ENCODE measurements at regions not wholly inside any gene's neighbourhood (a gene's known extent, or its start where the extent isn't known, plus 50 kb on each side); places are given as distances from the start of the nearest gene placed in this dataset.

GRCh38 chr7:156275292-156275691 is 365.3 kb upstream of the RNF32 start:
- no peaks in the 10 kb centered on the region for H3K9me2 ChIP-seq (replicated peaks; ENCODE audit: control insufficient read depth, low read length)
- no peaks in the 10 kb centered on the region for H3K4me1 ChIP-seq (ENCODE audit: control insufficient read depth, low read length)
- H3K36me3 ChIP-seq (ENCODE audit: control insufficient read depth, low read length), result no peaks in the 10 kb centered on the region
- H3K79me2 ChIP-seq (ENCODE audit: control insufficient read depth, low read length), result no peaks in the 10 kb centered on the region
- H4K20me1 ChIP-seq (ENCODE audit: control insufficient read depth, insufficient read depth, low read depth, low read length), result no peaks in the 10 kb centered on the region
- H3K4me2 ChIP-seq (ENCODE audit: low read length), result no peak overlapping the region
- H3K9me3 ChIP-seq (ENCODE audit: control insufficient read depth, insufficient read depth, low read length), result no peaks in the 10 kb centered on the region; the same call in 1 of the 2 replicates
- no peaks in the 10 kb centered on the region for H3K27me3 ChIP-seq (ENCODE audit: control insufficient read depth, low read length)
- no peak for TF ChIP-seq EZH2phosphoT487 (IDR thresholded peaks at IDR 0.05; ENCODE audit: borderline replicate concordance, low read length)
- H3K4me3 ChIP-seq (ENCODE audit: low read length), result no peak overlapping the region
- H3K27ac ChIP-seq (ENCODE audit: low read depth, low read length), result no peak overlapping the region
- no peaks in the 10 kb centered on the region for H3F3A ChIP-seq (ENCODE audit: control insufficient read depth, insufficient read depth)

- Histone ChIP-seq H3K4me3 (ENCODE audit: low read length) (no peak overlapping the region), H3K4me1 (ENCODE audit: control insufficient read depth, low read length) (no peaks in the 10 kb centered on the region), H3K27ac (ENCODE audit: low read depth, low read length) (no peak overlapping the region), H3K36me3 (ENCODE audit: control insufficient read depth, low read length) (no peaks in the 10 kb centered on the region), H3K9me3 (ENCODE audit: control insufficient read depth, insufficient read depth, low read length) (no peaks in the 10 kb centered on the region; the same call in 1 of the 2 replicates), H3F3A (ENCODE audit: control insufficient read depth, insufficient read depth) (no peaks in the 10 kb centered on the region), H3K79me2 (ENCODE audit: control insufficient read depth, low read length) (no peaks in the 10 kb centered on the region), H3K9me2 (replicated peaks; ENCODE audit: control insufficient read depth, low read length) (no peaks in the 10 kb centered on the region), H3K27me3 (ENCODE audit: control insufficient read depth, low read length) (no peaks in the 10 kb centered on the region), H3K4me2 (ENCODE audit: low read length) (no peak overlapping the region), H4K20me1 (ENCODE audit: control insufficient read depth, insufficient read depth, low read depth, low read length) (no peaks in the 10 kb centered on the region)
- TF ChIP-seq EZH2phosphoT487 (IDR thresholded peaks at IDR 0.05; ENCODE audit: borderline replicate concordance, low read length), result no peak
- TF ChIP-seq CTCF (IDR thresholded peaks at IDR 0.05; ENCODE audit: low read depth, low read length, poor library complexity, severe bottlenecking), result no peak
Observed at GRCh38 chr7:156274557-156274956, 366.0 kb upstream of the RNF32 start.

- Histone ChIP-seq H3K79me2 (ENCODE audit: control insufficient read depth, low read length) (no peaks in the 10 kb centered on the region), H3K4me2 (ENCODE audit: low read length) (no peak overlapping the region), H3K4me1 (ENCODE audit: control insufficient read depth, low read length) (no peaks in the 10 kb centered on the region), H3K27ac (ENCODE audit: low read depth, low read length) (no peak overlapping the region), H3K36me3 (ENCODE audit: control insufficient read depth, low read length) (no peaks in the 10 kb centered on the region), H3K27me3 (ENCODE audit: control insufficient read depth, low read length) (peaks cover 4% of the 10 kb centered on the region; the same call in 1 of the 2 replicates), H4K20me1 (ENCODE audit: control insufficient read depth, insufficient read depth, low read depth, low read length) (no peaks in the 10 kb centered on the region), H3F3A (ENCODE audit: control insufficient read depth, insufficient read depth) (no peaks in the 10 kb centered on the region), H3K4me3 (ENCODE audit: low read length) (no peak overlapping the region), H3K9me2 (replicated peaks; ENCODE audit: control insufficient read depth, low read length) (no peaks in the 10 kb centered on the region), H3K9me3 (ENCODE audit: control insufficient read depth, insufficient read depth, low read length) (no peaks in the 10 kb centered on the region)
- TF ChIP-seq EZH2phosphoT487 (IDR thresholded peaks at IDR 0.05; ENCODE audit: borderline replicate concordance, low read length) (no peak), CTCF (IDR thresholded peaks at IDR 0.05; ENCODE audit: low read depth, low read length, poor library complexity, severe bottlenecking) (no peak)
Observed at GRCh38 chr7:156261581-156261980, 379.0 kb upstream of the RNF32 start.

GRCh38 chr7:156257904-156258303 is 382.7 kb upstream of the RNF32 start:
- Histone ChIP-seq H3K4me1 (ENCODE audit: control insufficient read depth, low read length) (no peaks in the 10 kb centered on the region), H3F3A (ENCODE audit: control insufficient read depth, insufficient read depth) (no peaks in the 10 kb centered on the region), H3K27ac (ENCODE audit: low read depth, low read length) (no peak overlapping the region), H3K9me2 (replicated peaks; ENCODE audit: control insufficient read depth, low read length) (no peaks in the 10 kb centered on the region), H3K4me2 (ENCODE audit: low read length) (no peak overlapping the region), H3K4me3 (ENCODE audit: low read length) (no peak overlapping the region), H3K9me3 (ENCODE audit: control insufficient read depth, insufficient read depth, low read length) (no peaks in the 10 kb centered on the region), H3K36me3 (ENCODE audit: control insufficient read depth, low read length) (no peaks in the 10 kb centered on the region), H3K79me2 (ENCODE audit: control insufficient read depth, low read length) (no peaks in the 10 kb centered on the region), H4K20me1 (ENCODE audit: control insufficient read depth, insufficient read depth, low read depth, low read length) (no peaks in the 10 kb centered on the region), H3K27me3 (ENCODE audit: control insufficient read depth, low read length) (peaks cover 4% of the 10 kb centered on the region; the same call in 1 of the 2 replicates)
- TF ChIP-seq CTCF (IDR thresholded peaks at IDR 0.05; ENCODE audit: low read depth, low read length, poor library complexity, severe bottlenecking) (no peak), EZH2phosphoT487 (IDR thresholded peaks at IDR 0.05; ENCODE audit: borderline replicate concordance, low read length) (no peak)

All from DOHH2 (cell line).